Activated CD4-positive, CD25-positive, alpha-beta regulatory T cell treated with anti-CD3 and anti-CD28 coated beads, Interleukin-2, amount 50 U/mL, for 72 hours (primary cell): ENCODE measurements at regions not wholly inside any gene's neighbourhood (a gene's known extent, or its start where the extent isn't known, plus 50 kb on each side); places are given as distances from the start of the nearest gene placed in this dataset.

ENCODE experiments used
- DNase-seq: peaks from one replicate; pipeline ENCODE4 v3.0.0; 2021

DNA sequence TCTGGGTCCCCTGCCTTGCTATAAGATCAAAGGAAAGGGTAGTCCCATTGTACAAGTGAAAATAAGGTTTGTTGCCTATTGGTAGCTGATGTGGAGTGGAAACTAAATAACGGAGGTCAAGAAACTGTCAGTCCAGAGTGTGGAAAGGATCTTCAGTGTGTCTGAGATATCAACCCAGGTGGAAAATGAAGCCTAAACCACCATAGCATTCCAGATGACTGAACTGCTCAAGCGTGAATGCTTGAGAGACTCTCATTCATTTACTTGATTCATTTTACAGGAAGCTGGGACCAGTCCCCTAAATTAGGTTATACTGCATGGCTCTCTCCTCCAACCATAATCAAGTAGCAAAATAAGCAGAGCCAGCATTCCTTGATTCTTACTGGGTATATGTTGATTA lies 116.0 kb upstream of the SLC28A3 start:
- no peak for DNase-seq

- no peak for DNase-seq
Observed at GRCh38 chr9:84460695-84461094, 120.1 kb upstream of the SLC28A3 start.

DNA sequence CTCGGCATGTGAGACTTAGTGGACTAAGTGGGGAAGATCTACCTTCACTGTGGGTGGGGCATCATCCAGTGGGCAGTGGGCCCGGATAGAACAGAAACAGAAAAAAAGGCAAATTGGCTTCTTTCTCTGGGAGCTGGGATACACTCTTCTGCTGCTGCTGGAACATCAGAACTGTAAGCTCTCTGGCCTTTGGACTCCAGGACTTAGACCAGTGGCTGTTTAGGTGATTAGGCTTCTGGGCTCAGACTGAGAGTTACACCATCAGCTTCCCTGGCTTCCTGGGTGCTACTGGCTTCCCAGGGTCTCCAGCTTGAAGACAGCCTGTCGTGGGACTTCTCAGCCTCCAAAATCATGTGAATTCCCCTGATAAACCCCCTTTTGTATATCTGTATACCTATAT lies 122.7 kb upstream of the SLC28A3 start:
- DNase-seq, result no peak

DNA sequence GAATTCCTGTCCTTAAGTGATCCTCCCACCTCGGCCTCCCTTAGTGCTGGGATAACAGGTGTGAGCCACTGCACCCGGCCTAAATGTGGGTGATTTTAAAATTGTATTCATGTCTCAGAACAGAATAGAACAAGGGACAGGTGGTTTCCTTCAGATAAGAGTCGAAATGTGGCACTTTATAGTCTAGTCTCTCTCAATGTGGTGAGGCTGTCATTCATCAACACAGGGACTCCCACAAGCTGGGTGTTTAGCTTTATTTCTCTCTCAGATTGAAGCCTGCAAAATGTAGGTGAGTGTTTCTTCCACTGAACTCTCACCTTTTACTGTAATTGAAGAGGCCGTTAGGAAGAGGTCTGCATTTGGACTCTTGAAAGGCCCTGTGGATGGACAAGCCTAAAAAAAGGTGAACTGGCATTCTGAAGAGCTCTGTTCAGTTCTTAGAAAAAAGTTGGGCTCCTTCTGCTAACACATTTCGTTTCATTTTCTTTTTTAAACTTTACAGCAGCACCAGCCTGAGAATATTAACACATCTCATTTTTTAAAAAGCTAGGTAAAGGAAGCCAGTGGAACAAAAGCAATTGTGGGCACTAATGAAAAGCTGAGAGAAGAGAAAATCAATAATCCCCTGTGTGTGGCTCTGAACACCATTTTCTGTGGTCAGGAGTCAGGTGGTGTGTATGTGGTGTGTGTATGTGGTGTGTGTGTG lies 126.2 kb upstream of the SLC28A3 start:
- no peak for DNase-seq

DNA sequence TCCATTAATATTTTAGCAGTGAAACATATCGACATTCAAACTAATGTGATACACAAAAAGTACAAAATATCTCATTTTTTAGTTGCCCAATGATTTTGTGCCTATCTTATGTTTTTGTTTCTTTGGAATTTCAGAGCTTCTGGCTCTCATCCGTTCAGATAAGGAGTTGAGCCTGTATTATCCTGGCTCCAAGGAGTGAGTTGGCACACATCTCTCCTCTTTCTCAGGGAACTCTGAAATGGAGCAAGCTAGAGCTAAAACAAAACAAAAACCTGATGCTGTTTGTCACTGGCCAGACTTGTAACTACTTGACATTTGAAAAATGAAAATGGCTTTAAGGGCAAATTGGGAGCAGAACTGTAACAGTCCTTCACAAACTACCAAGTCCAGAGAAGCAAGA lies 131.3 kb upstream of the SLC28A3 start:
- no peak for DNase-seq

DNA sequence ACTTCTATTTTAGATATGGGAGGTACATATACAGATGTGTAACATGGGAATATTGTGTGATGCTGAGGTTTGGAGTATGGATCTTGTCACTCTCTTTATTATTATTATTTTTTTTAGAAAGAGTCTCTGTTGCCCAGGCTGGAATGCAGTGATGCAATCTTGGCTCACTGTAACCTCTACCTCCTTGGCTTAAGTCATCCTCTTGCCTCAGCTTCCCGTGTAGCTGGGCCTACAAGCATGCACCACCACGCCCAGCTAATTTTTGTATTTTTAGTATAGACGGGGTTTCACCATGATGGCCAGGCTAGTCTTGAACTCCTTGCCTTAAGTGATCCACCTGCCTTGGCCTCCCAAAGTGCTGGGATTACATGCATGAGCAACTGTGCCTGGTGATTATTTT lies 138.4 kb upstream of the SLC28A3 start:
- DNase-seq, result no peak

GRCh38 chr9:84480071-84480470 lies 139.5 kb upstream of the SLC28A3 start:
- DNase-seq, result no peak

DNA sequence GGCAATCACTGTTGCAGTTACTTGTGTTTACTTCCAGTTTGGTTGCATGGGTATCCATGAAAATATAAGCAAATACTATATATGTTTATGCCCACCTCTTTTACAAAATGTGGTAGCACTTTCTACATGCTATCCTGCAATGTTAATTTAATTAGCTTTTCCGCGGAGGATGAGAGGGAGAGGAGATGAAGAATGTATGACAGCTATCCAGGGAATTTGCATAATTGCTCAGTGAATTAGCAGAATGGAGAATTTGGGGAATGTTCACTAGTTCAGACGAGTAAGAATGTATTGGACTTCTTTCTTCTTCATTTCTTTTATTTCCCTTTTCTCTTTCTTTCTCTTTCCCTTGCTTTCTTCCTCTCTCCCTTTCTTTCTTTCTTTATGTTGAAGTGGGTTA lies 140.7 kb upstream of the SLC28A3 start:
- DNase-seq, result no peak

DNA sequence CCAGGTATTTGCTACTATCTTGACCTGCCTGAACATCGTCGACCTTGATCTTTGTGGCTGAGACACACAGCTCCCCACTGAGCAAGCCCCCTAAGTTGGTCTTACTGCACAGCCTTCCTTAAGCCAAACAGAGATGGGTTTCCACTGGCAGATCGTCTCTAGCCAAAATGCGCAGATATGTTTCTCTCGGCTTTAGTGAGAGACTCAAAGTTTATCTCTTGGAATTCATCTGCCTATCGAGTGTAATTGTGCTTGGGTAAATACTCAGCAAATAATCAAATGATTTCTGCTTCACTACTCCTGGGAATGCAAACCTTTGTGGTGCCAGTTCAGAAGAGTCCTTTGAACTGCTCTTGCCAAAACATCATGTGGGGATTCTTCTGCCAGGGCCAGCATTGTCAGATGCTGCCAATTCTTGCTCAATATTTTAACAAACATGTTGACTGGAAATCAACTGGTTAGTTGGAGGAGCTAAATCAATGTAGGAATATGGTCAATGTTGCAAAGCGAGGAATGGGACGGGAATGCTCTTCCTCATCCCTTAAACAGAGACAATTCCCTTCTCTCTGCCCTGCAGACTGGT lies 141.2 kb upstream of the SLC28A3 start:
- DNase-seq, result no peak

DNA sequence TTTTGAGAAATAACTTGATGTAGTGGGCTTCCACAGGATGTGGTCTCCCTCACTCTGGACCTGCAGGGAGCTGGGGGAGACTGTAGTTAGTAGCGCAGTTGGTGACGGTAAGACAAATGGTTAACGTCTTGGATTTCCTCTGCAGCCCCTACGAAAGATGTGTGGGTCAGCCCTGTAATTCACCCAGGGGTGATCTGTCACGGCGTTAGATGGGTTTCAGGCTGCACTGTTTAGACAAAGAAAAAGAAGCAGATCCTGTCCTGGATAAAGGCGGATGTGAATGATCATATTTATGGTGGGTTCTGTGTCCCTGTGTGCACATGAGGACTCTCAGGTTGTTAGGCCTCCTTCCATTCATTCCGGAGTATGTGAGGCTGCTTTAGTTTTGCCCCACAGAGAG lies 142.0 kb upstream of the SLC28A3 start:
- DNase-seq, result no peak

GRCh38 chr9:84484172-84484571 lies 143.6 kb upstream of the SLC28A3 start:
- DNase-seq, result no peak

- DNase-seq, result no peak
Observed at GRCh38 chr9:84485539-84485938, 145.0 kb upstream of the SLC28A3 start.

- DNase-seq, result no peak
Observed at GRCh38 chr9:84486663-84487062, 146.1 kb upstream of the SLC28A3 start.

DNA sequence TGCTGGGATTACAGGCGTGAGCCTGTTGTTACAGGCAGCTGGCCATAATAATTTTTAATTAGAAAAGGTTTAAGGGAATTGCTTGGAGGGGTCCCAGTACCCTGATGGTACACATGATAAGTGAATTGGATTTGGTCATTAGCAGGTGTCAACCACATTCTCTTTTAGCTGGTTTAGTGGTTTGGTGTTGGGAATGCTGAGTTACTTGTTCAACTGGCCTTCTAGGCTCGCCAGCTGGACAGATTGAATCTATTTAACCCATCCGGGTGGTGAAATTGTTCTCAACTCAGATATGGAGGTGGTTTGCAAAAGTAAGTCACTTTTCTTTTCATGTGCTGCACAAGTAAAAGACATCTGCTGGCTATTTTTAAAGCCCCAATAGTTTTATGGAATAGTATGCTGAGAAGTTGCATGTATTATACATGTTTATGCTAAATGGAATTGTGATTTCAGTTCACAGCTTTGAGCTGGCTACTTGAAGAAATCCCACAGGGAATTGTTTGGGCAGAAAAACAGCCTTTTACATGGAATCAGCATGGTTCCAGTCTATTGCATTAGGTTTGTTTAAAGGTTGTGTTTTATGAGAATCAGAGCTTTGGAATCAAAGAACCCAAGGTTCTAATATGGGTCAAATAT lies 149.8 kb upstream of the SLC28A3 start:
- no peak for DNase-seq

DNA sequence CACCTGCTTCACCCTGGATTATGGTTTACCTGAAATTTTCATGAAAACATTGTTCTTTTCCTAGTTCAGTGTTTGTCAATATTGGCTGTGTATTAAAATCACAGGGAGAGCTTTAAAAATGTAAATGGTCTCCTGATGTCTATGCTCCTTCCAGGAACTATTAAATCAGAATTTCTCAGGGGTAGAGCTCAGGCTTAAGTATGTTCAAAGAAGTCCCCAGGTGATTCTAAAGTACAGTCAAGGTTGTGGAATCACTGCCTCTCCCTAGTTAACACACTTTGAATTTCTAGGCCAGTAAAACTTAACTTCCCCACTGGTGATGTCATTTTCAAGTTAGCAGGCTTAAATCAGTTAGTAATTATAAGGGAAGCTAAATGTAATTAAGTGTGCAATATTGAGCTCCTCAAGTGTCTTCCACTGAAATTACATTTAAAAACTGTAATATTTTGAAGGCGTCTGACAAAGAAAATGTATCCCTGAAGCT lies 150.3 kb upstream of the SLC28A3 start:
- no peak for DNase-seq

GRCh38 chr9:84492366-84493159 lies 152.0 kb upstream of the SLC28A3 start:
- no peak for DNase-seq

DNA sequence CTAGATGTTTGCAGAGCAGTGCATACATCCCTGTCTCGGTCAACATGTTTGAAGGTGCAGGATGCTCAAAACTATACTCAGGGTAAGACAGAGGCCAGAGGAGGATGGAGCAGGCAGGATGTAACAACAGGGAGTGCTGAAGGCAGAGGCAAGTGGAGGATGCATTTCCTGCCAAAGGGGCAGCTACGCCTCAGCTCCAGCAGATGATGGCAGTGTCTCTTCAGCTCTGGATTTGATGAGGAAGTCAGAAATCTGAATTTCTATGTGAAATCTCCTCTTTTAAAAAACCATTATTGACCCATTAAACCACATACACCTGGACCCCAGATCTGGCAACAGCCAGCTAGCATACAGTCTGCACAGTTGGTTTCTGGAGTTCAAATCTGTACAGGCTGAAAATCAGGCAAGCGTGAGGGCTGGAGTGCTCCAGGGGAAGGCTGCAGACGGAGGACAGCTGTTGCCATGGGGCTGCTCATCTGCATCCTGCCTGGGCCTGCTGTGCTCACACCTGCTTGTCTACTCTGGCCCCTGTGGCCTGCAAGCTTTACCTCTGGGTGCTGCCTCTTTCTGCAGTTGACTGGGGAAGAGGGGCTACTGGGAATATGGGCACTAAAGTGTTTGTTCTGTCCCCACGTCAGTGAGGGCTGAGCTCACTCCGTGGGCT lies 152.9 kb upstream of the SLC28A3 start:
- no peak for DNase-seq

- no peak for DNase-seq
Observed at GRCh38 chr9:84499969-84500582, 159.5 kb upstream of the SLC28A3 start.

DNA sequence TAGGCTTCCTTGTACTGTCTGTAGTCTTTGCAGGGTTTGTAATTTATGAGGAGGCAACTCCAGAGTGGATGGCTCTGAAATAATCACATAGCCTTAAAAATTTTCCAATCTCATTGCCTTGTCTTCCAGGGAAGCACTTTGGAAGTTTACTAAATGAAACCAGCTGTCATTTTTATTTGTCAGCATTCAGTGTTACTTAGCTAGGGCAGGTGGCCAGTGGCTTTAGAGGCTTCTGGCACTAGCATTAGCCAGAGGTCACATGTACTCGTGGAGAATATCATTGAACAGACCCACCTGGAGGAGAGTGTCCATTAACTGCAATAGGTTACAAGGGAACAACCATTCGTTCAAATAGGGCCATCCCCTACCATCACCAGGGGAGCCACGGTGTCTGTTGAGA lies 160.3 kb upstream of the SLC28A3 start:
- no peak for DNase-seq

DNA sequence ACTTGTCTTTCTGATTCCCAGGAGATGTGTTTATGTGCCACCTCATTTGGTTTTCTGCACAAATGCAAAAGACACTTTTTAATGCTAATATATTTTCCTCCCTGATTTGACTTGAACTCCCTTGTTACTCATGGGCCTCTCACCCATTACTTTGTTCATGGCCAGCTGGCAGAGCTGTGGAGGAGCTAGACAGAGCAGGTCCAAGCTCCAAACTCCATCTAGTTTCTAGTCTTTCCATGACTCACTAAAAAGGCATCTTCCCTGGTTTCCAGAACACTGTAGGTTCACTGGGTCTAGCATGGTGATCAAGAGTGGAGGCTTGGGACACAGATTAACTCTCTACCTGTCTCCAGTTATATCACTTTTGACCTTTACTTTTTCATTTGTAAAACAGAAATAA lies 161.0 kb upstream of the SLC28A3 start:
- DNase-seq, result no peak

GRCh38 chr9:84502066-84502465 lies 161.5 kb upstream of the SLC28A3 start:
- DNase-seq, result no peak

DNA sequence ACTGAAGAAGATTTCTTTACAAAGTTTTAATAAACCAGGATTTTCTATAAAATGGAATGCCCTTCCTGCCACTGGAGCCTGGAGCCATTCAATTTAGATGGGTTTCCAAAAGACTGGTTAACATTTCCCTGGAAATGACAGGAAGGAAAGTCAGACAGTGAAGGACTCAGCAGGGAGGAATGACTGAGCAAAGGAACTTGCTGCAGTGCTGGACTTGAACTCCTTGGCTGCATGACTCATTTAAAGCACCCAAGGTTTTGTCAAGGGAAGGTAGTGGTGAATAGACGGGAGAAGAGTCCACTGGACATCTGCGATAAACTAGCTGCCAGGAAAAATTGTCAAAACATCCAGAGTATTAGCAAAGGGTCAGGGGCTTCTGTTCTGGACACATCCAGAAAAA lies 163.8 kb upstream of the SLC28A3 start:
- DNase-seq, result no peak

DNA sequence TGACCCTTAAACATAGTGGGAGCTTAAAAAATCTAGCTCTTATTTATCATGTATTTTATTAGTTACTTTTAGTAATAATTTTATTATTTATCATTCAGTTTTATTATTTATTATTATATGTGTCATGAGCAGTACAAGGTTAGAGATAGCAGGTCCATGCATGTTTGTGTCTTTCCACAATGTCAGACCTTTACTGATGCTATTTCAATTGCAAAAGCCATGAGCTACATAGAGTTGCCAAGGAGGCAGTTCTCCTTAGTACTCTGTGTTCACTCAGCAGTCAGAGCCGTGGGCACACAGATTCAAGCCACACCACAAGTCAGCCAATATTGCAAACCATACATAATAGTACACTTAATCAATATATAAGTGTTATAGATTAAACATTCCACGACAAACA lies 157.9 kb upstream of the NTRK2 start:
- DNase-seq, result no peak
